ENCODE measurements at regions not wholly inside any gene's neighbourhood (a gene's known extent, or its start where the extent isn't known, plus 50 kb on each side); places are given as distances from the start of the nearest gene placed in this dataset.
A peak's percentile ranks its signal among the peaks of the same experiment; 100 is the strongest.
"Not testable (repeated sequence)": the region's sequence is repeated elsewhere in the genome, so short reads cannot be mapped to it uniquely, and the experiment has no call there.

DNA sequence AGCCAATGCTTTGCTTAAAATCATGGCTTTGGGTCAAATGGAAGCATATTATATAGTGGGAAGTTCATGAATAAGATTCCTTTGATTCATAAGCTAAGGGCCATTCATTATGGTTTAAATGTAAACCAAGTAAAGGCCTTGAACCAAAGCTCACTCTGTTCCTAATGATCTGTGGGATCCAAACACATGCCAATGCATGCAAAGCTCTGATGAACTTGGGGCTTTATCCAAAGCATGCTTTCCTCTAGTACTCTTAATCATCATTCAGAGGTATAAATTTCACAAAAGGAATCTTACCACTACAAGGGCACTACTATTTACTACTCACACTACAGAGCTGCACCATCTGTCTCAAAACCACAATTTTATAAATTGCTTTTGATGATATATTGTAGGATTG, 102.8 kb upstream of the RBMS1 start:
- Mint-ChIP-seq H3K9me3 (peaks cover 0 to 6% (median 3%) of the 10 kb centered on the region in 7 donors), H3K27me3 (ENCODE audit: low read depth in 3 of 3) (peaks cover 0 to under 1% (median 0%) of the 10 kb centered on the region in 3 donors), H3K27ac (no peak overlapping the region), H3K4me3 (no peak overlapping the region), H3K36me3 (no peaks in the 10 kb centered on the region), H3K4me1 (peaks cover 4% of the 10 kb centered on the region)
- intact Hi-C loops (cut with micrococcal nuclease): no loop called here
- no peak for DNase-seq
- Histone ChIP-seq H3K9ac (ENCODE audit: insufficient read depth, low read length, poor library complexity, severe bottlenecking) (no peak overlapping the region), H3K36me3 (replicated peaks in 1 of 2; ENCODE audit: control insufficient read depth in 1 of 2, insufficient read depth in 2 of 2, low read length in 2 of 2) (no peaks in the 10 kb centered on the region), H4K20me1 (ENCODE audit: insufficient read depth, low read length) (no peaks in the 10 kb centered on the region), H3K4me3 (replicated peaks in 1 of 3; ENCODE audit: low read depth in 2 of 3, low read length in 3 of 3) (no peak overlapping the region), H3K9me3 (replicated peaks in 1 of 2; ENCODE audit: control insufficient read depth in 1 of 2, insufficient read depth in 1 of 2, low read length in 2 of 2) (no peaks in the 10 kb centered on the region), H2AFZ (ENCODE audit: insufficient read depth, low read depth, low read length, poor library complexity, severe bottlenecking) (no peak overlapping the region), H3K27me3 (ENCODE audit: control insufficient read depth in 2 of 2, insufficient read depth in 2 of 2, low read length in 2 of 2) (no peaks in the 10 kb centered on the region), H3K4me1 (ENCODE audit: control insufficient read depth in 1 of 2, insufficient read depth in 2 of 2, low read length in 2 of 2) (peaks cover 3 to 4% of the 10 kb centered on the region in 2 donors), H3K27ac (ENCODE audit: low read depth in 1 of 2, low read length in 2 of 2) (no peak overlapping the region), H3K79me2 (ENCODE audit: insufficient read depth, low read length) (no peaks in the 10 kb centered on the region), H3K4me2 (replicated peaks; ENCODE audit: extremely low read depth, low read length, poor library complexity, severe bottlenecking) (no peak overlapping the region)
- TF ChIP-seq CTCF (IDR thresholded peaks at IDR 0.05): no peak

- H3K4me3 ChIP-seq (replicated peaks in 1 of 3; ENCODE audit: low read depth in 2 of 3, low read length in 3 of 3); H3K27ac ChIP-seq (ENCODE audit: low read depth in 1 of 2, low read length in 2 of 2); H4K20me1 ChIP-seq (ENCODE audit: insufficient read depth, low read length); H3K4me1 ChIP-seq (ENCODE audit: control insufficient read depth in 1 of 2, insufficient read depth in 2 of 2, low read length in 2 of 2); H3K27me3 Mint-ChIP-seq (ENCODE audit: low read depth in 3 of 3); intact Hi-C loops (cut with micrococcal nuclease); H3K4me2 ChIP-seq (replicated peaks; ENCODE audit: extremely low read depth, low read length, poor library complexity, severe bottlenecking); DNase-seq; H3K9me3 Mint-ChIP-seq; H3K27me3 ChIP-seq (ENCODE audit: control insufficient read depth in 2 of 2, insufficient read depth in 2 of 2, low read length in 2 of 2); H3K4me3 Mint-ChIP-seq; H3K36me3 ChIP-seq (replicated peaks in 1 of 2; ENCODE audit: control insufficient read depth in 1 of 2, insufficient read depth in 2 of 2, low read length in 2 of 2); H2AFZ ChIP-seq (ENCODE audit: insufficient read depth, low read depth, low read length, poor library complexity, severe bottlenecking); H3K9me3 ChIP-seq (replicated peaks in 1 of 2; ENCODE audit: control insufficient read depth in 1 of 2, insufficient read depth in 1 of 2, low read length in 2 of 2); H3K9ac ChIP-seq (ENCODE audit: insufficient read depth, low read length, poor library complexity, severe bottlenecking); H3K79me2 ChIP-seq (ENCODE audit: insufficient read depth, low read length); H3K36me3 Mint-ChIP-seq; H3K4me1 Mint-ChIP-seq: not testable (repeated sequence)
- peak overlapping the region in 1 of 7 donors; percentile 35 for H3K27ac Mint-ChIP-seq
- 100% methylated on average over 1 of the region's 1 CpG for WGBS (ENCODE audit: insufficient coverage)
Observed at GRCh38 chr2:160600437-160600836, 106.8 kb upstream of the RBMS1 start.

Measured in CD14-positive monocyte (primary cell).